ENCODE measurements at regions not wholly inside any gene's neighbourhood (a gene's known extent, or its start where the extent isn't known, plus 50 kb on each side); places are given as distances from the start of the nearest gene placed in this dataset.

GRCh38 chr17:27954548-27955495 lies 61.7 kb upstream of the LYRM9 start (continued):
- no peak for TF ChIP-seq TCF7L2 (IDR thresholded peaks at IDR 0.05; ENCODE audit: borderline replicate concordance, extremely low read depth, insufficient read depth, insufficient read length)
- TF ChIP-seq FOSL1 (IDR thresholded peaks at IDR 0.05; ENCODE audit: low read depth): no peak
- no peak for TF ChIP-seq CTCF (IDR thresholded peaks at IDR 0.05 in 2 of 3, conservative IDR thresholded peaks at IDR 0.05 in 1 of 3; ENCODE audit: borderline replicate concordance in 1 of 3, insufficient read depth in 1 of 3, low read depth in 2 of 3, low read length in 2 of 3)
- TF ChIP-seq POLR2A (IDR thresholded peaks at IDR 0.05; ENCODE audit: borderline replicate concordance, extremely low read depth, insufficient read depth, insufficient read length): no peak
- TF ChIP-seq, protein P1, sequence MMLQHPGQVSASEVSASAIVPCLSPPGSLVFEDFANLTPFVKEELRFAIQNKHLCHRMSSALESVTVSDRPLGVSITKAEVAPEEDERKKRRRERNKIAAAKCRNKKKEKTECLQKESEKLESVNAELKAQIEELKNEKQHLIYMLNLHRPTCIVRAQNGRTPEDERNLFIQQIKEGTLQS (IDR thresholded peaks at IDR 0.05): no peak
- TF ChIP-seq EGR1 (IDR thresholded peaks at IDR 0.05; ENCODE audit: low read depth): no peak
- TF ChIP-seq SRF (IDR thresholded peaks at IDR 0.05; ENCODE audit: low read depth): no peak
- no peak for TF ChIP-seq SIN3A (IDR thresholded peaks at IDR 0.05; ENCODE audit: low read depth)
- no peak for TF ChIP-seq ZFX (IDR thresholded peaks at IDR 0.05)
- TF ChIP-seq SP1 (IDR thresholded peaks at IDR 0.05; ENCODE audit: low read depth): no peak
- no peak for TF ChIP-seq YY1 (IDR thresholded peaks at IDR 0.05; ENCODE audit: extremely low read depth, insufficient replicate concordance, low read depth, low read length)
- TF ChIP-seq CBX3 (IDR thresholded peaks at IDR 0.05; ENCODE audit: low read depth): no peak
- no peak for TF ChIP-seq JUND (IDR thresholded peaks at IDR 0.05)
- TF ChIP-seq ELF1 (IDR thresholded peaks at IDR 0.05; ENCODE audit: borderline replicate concordance, low read depth): no peak
- no peak for TF ChIP-seq RAD21 (IDR thresholded peaks at IDR 0.05; ENCODE audit: low read depth)
